Islet of Langerhans (tissue), 1 donor: ENCODE measurements at regions not wholly inside any gene's neighbourhood (a gene's known extent, or its start where the extent isn't known, plus 50 kb on each side); places are given as distances from the start of the nearest gene placed in this dataset.
A peak's percentile ranks its signal among the peaks of the same experiment; 100 is the strongest.
"Not testable (repeated sequence)": the region's sequence is repeated elsewhere in the genome, so short reads cannot be mapped to it uniquely, and the experiment has no call there.

Experiments
- FAIRE-seq: peaks from one replicate; lab custom pipeline; 2011; peaks lifted over from hg19 to GRCh38; lab: Jason Lieb, UNC

DNA sequence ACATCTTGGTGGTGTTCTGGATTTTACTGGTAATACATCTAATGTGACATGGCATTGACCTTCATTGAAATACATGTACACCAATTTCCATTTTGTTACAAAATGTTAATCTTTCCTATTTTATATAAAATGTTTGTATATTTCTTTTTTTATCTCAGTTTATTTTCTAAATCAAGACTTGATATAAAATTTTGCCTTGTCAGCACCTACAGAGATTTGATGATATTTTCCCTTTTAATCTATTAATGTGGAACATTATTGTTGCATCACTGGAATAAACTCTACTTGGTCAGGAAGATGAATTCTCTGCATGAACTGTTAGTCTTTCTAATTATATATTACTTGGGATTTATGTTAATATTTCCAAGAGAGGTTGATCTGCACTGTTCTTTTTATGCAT, 294.0 kb upstream of the ETAA1 start:
- no peak for FAIRE-seq

DNA sequence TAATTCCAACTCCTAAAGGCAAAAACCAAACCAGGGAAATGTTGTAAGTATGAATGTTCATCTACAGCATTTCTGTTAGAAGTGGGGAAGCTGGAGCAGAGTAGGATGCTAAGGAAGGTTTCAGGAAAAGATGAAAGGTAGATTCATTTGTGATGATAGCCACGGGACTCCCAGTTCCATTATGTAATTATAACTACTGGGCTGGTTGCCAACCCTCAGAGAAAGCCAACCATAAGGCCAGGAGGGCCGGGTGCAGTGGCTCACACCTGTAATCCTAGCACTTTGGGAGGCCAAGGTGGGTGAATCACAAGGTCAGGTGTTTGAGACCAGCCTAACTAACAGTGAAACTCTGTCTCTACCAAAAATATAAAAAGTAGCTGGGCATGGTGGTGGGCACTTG, 288.9 kb upstream of the ETAA1 start:
- no peak for FAIRE-seq

DNA sequence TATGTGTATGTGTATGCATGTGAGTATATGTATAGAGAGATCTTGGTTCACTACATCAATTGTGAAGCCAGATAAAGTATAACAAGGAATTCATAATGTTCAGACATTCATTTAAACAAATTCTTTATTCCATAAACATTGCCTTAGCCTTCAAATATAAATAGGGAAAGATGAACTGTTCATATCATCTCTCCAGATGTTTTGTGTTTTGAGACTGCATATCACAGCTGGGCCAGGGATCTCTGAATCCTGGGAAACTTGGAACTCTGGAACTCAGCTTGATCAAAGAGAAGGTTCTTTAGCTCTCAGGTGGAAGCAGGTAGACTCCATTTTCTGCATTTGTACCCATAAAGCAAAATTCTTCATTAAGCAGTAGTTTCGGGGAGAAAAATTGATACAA, 272.6 kb upstream of the ETAA1 start:
- FAIRE-seq: no peak

DNA sequence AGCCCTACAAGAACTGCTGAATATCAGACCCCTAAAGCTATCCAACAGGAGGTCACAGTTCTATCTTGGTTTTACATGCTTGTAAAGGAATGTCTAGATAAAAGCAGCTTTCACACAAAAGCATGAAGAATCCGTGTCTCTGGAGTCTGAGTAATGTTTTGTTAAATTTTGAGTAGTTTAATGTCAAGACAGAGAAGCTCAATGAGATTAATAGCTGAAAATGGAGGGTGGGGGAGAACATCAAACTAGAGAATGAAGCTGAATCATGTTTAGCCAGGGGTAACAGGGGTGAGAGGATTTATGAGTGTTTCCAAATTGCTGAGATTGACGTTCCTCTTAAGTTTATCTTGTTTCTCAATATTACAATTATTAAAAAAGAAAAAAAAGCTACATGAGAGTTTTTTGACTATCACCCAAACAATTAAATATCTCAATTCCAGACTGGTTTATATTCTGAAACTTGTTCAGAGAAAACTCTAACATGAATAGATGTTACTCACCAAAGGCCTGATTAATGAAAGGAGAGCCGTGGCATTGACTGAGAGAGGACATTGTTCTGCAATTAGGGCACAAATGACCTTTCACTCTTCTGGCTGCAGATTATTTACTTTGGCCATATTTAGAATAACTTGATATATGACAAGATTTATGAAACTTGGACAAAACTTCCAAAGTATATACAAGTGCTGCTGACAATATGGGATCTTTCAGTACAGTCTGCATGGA, 266.4 kb upstream of the ETAA1 start:
- no peak for FAIRE-seq

DNA sequence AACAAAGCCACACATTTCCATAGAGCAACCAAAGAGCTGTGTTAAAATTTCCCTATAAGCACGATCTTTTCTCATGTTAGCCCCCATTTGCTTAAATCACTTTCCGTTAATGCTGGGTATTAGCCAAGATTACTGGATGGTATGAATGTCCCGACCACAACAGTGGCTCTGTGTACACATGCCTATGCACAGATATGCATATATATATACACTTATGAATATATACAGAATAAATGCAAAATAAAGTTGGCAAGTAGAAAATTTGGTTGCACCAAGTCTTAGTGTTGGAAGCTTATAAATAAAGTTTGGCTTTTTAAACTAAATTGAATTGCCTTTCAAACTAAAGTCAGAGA, 265.9 kb upstream of the ETAA1 start:
- no peak for FAIRE-seq

DNA sequence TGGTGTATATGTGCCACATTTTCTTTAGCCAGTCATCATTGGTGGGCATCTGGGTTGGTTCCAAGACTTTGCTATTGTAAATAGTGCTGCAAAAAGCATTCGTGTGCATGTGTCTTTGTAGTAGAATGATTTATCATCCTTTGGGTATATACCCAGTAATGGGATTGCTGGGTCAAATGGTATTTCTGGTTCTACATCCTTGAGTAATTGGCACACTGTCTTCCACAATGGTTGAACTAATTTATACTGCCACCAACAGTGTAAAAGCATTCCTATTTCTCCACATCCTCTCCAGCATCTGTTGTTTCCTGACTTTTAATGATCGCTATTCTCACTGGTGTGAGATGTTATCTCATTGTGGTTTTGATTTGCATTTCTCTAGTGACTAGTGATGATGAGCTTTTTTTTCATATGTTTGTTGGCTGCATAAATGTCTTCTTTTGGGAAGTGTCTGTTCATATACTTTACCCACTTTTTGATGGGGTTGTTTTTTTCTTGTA, 264.6 kb upstream of the ETAA1 start:
- FAIRE-seq: not testable (repeated sequence)

DNA sequence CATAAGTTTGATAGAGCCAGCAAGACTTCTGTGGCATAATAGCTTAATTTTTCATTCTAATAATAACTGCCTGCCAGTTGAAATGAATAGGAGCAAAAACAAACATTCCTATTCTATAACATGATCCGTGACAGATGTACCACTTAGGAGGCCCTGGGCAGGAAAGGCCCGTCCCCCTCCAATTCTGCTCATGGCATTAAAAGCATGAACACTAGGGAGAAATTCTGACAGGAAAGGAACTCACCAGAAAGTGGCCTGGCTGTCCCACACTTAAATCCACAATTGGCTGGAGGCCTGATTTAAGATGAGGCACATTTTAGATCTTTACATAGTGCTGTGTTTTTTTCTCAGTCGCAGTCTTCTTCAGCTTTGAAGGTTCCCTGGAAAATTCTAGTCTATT, 261.9 kb upstream of the ETAA1 start:
- no peak for FAIRE-seq

DNA sequence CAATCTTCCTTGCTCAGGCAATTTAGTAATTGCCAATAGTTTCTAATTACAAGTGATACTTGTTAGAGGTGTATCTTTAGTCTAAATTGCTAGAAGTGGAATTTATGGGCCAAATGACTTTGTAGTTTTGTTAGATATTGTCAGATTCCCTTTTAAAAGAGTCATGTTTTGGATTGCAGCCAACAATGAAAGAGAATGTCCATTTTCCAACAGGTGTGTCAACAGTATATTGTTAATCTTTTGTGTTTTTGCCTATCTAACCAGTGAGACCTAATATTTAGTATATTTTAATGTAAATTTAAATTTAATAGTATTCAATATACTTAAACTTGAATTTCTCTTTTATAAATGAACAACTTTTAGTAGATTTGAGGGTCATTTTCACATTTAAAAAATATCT, 259.4 kb upstream of the ETAA1 start:
- FAIRE-seq: peak; percentile 9

DNA sequence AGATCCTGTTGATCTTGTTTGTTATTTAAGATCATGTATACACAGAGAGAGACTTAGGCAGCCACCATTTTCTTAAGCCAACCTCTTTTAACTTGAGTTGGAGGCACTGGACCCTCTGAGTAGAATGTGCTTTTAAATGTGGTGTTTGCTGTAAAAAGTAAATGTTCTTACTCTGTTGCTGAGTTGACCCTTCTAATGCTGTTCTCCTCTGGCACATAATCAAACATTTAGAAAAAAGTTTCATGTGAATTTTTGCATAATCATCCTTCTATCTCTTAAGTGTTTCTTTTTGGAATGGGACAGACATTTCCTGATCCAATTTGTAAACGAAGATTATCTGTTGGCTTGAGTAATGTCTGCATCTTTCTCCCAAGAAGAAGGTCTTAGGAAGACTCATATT, 255.1 kb upstream of the ETAA1 start:
- no peak for FAIRE-seq

DNA sequence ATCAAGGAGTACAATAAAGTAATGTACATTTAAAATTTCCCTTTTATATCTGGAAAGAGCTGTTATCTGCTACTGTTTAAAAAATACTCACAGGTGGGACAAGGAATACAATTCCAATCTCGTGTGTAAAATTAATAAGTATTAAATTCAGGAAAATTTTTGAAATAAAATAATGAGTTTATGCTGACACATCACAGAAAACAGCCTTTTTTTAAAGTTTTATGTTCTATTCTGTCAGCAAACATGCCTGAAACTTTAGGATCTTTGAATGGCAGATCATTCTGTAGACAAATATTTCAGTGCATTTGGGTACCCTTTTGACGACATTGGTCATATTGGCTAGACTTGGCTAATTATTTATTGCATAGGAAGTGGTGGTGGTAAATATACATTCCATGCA, 254.4 kb upstream of the ETAA1 start:
- no peak for FAIRE-seq

DNA sequence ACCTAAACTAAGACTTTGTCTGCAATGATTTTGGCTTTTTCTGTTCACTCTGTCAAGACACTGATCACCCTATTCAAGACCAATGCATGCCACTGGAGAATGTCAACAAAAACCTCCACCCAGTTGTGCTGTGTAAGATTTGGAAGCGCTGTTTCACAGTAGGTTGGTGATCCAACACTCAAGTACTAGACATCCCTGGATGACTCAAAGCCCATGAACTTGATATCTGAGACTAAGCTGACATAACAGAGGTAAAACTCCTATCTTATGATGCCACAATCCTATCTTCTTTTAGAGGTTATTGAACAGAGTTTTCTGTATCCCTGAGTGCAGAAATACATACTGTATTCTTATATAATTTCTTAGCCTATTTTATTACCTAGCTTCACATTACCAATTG, 251.3 kb upstream of the ETAA1 start:
- no peak for FAIRE-seq

DNA sequence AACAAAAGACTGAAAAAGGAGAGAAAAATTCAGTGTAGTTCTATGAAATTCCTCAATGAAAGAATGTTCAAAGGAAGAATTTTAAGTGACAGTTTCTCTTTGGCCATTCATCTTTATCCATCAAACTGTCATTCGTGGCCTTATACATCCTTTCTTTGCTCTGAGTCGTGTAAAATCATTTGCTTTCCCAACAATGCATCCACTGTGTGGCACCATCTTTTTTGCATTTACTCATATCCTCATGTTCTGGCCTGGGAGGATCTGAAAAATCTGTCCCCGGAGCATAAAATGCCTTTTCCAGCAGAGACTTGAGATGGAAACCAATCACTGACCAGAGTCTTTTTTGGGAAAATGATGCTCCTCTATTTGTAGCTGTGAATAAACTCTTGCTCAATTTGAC, 240.3 kb upstream of the ETAA1 start:
- FAIRE-seq: no peak

DNA sequence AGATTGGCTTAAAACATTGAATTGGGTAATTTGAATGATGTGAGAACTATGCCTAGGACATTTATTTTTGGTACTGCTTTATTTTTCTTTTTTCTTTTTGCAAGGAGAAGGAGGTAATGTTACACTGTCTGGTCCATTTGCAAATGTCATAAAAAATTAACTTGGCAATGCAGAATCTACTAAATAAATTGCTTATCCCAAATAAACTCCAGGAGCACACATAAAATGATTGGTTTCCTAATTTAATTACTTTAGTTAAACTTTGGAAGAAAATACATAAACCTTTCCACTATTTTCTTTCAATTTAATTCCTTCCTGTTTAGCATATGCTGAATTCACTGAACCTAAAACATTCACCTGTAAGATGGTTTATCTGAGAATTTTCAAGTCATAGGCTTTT, 238.4 kb upstream of the ETAA1 start:
- no peak for FAIRE-seq

DNA sequence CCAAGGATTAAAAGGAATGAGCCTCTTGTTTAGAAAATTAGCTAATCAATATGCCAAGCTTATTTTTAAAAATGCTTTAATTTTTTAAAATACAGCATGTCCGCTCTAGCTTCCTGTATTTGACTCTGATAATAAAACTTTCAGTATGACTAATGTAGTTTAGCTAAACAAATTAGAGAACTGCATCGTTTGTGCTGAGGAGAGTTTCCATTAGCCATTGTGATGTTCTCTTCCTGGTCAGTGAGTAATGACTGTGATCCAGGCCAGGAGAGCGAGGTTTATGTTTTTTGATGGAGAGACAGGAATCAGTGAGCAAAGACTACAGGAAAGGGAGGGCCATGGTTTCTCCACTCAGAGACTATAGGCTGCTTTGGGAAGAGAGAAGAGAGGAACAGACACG, 237.2 kb upstream of the ETAA1 start:
- FAIRE-seq: peak; percentile 84

DNA sequence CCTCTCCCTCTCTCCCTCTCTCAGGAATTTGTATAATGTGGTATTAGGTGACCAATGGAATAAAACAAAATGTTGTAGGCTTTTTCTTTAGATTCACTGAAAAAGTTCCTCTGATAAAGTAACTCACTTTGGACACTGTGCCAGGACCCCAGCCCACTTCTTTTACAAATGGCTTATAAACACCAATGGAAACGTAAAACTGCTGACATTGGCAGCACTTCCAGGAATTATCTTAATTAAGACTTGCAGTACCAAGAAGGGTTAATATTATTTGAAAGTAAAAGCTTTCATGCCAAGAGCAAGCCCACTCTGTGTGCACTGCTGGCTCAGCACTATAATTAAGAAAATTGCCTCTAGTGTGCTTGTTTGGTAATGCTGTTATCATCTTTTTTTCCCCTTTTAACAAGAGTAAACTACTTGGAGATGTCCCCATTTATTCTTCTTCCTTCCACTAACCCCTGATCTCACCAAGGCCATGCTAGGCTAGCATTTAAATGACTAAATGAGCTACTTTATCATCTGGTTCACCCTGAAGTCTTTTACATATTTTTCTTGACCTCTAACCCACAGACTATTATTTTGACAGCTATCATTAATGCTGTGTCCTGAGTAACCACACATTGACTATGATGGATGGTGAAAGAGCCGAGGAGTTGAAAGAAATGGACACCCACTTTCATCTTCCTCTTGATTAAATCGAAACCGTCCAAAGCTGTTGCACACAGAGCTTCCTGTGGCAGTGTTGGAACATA, 232.2 kb upstream of the ETAA1 start:
- no peak for FAIRE-seq

DNA sequence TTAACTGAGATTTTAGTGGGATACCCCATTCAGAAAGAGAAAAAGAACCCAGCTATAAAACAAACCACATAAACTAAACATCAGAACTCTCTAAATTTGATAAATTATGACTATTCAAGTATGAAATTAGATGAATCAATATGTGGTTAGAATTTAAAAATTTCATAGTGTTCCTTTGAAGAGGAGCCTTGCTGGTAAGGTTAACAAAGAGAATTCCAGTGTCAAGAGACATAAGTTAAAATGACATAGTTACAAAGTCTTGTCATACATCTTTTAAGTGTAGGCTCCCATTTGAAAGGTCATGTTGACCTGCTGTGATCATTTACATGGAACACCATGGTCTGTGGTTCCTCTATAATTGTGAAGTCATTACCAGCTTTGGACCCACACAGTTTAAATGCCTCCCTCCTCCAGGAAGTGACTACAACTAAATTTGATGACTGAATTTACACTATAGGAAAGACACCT, 231.6 kb upstream of the ETAA1 start:
- no peak for FAIRE-seq

DNA sequence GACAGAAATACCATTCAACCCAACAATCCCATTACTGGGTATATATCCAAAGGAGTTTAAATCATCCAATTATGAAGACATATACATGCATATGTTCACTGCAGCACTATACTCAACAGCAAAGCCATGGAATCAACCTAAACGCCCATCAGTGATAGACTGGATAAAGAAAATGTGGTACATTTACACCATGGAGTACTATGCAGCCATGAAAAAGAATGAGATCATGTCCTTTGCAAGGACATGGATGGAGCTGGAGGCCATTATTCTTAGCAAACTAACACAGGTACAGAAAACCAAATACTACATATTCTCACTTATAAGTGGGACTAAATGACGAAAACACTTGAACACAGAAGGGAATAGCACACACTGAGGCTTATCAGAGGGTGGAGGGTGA, 230.6 kb upstream of the ETAA1 start:
- FAIRE-seq: not testable (repeated sequence)

DNA sequence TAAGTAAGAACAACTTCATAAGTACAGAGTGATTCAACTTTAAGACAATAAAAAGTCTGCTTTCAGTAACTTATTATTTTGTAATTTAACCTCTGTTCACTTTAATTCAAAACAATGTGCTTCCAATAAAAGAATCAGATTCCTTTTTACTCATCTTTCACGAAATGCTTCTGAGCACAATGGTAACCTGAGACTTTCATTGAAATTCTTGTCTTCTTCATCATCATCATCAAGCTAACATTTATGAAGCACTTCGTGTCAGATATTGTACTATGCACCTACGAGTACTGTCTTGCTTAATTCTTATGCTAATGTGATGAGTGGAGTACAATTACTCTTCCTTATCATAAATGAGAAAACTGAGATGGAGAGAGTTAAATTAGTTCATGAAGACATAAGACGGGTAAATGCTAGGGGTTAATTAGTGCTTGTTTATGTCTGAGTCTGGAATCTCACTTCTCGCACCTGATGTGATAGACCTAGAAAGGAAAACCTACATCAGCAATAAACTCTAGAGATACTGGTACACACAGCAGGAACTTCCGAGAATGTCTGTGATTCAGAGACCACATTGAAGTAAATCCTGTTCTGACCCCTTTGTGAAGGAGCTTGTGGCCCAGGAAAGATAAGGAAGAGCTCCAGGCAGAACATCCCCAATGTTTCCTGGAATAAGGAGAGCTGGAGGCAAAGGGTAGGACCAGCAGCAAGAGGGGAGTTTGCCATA, 227.6 kb upstream of the ETAA1 start:
- FAIRE-seq: no peak

DNA sequence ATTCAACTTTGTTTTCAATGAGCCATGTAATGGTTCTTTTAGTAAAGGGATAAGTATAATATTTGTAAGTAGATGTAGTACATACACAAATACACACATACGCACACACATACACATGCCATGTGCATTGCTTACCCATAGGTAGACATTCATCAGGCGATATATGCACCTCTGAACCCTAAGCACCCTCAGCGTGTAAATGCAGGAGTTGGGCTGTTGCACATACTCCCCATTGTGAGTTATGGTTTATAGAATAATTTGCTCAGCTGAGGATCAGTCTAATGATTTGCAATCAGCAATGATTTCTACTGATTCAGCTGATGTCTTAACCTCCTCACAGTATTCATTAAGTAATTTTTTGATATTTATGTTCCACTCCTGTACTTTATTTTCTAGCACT, 217.6 kb upstream of the ETAA1 start:
- FAIRE-seq: no peak

DNA sequence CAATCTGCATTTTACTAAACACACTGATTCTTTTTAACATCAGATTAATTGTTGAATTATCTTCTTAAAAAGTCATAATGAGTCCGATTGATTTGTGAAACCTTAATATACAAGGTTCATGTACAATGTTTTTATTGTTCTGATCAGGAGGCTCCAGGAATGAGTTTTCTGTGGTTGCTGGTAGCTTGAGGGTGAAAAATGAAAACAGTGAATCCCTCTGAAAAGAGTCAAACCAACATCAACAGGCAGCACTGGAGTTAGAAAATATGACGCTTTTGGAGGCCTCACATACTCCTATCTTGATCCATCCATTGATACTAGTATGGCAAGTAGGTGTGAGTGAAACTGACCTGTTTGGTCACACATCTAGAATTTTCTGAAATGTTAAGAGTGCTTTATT, 216.3 kb upstream of the ETAA1 start:
- no peak for FAIRE-seq

DNA sequence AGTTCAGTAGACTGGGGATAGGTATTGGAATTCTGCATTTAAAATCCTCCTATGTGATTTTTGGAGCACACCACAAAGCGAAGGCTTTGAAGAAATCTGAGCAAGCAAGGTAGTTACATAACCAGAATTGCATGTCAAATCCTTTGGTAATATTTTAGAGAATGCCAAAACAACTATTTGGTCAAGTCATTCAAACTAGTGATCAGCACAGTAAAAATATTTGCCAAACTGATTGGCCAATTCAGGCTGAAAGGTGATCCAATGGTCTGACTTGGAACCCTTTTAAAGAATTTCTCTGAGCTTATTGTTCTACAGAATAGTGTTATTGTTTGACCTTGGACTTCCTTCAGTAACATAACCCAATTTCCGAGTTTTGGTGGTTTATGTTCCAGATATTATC, 214.2 kb upstream of the ETAA1 start:
- FAIRE-seq: no peak

DNA sequence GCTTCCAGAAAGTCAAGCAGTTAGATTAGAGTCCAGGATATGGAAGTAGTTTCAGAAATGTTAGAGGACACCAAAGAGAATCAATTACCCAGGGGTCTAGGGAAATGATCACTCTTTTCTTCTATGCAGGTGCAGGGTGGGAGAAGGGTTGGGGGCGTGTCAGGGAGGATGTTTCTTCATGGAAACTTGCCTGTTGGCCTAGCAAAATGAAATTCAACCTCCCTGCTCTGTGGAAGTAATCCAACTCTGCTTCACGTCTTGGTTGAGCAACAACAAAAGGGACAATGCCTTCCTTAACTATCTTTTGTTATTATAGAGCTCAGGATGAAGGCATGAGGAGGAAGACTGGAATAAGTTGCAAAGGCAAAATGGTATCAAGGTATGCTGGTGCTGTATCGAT, 210.8 kb upstream of the ETAA1 start:
- no peak for FAIRE-seq

DNA sequence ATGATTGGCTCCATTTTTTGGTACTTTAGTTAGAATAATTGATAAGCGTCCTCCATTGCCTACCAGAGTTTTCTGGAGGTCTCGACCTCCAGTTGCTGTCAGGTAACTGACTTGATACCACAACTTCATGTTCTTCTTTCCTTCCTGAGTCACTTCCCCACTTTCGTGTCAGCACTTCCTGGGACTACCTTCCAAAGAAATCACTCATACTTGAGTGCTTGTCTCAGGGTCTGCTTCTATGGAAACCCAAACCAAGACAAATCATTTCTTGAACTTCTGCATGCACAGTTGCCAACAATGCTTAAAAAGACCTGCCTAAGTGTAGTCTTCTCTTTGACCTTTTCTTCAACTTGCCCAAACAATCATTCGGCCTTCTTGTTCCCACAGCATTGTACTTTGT, 210.3 kb upstream of the ETAA1 start:
- FAIRE-seq: no peak
